ENCODE measurements at regions not wholly inside any gene's neighbourhood (a gene's known extent, or its start where the extent isn't known, plus 50 kb on each side); places are given as distances from the start of the nearest gene placed in this dataset.
A peak's percentile ranks its signal among the peaks of the same experiment; 100 is the strongest.

GRCh38 chr13:50410921-50411746, 395.9 kb downstream of the KCNRG start:
- H3K56ac ChIP-seq (ENCODE audit: insufficient read length, low read depth, low read length): no peak overlapping the region
- no peaks in the 10 kb centered on the region for H3K27me3 Mint-ChIP-seq (ENCODE audit: low read depth)
- H4K91ac ChIP-seq (ENCODE audit: insufficient read length, low read depth, low read length): no peak overlapping the region
- no peak overlapping the region for H4K5ac ChIP-seq (ENCODE audit: insufficient read length, low read depth, low read length)
- WGBS (ENCODE audit: extremely low coverage, insufficient read length, low lambda C conversion rate): no CpG with 5 or more reads among the region's 5 CpGs
- H4K8ac ChIP-seq (replicated peaks; ENCODE audit: insufficient read length, low read depth, low read length): no peak overlapping the region
- H3K9ac ChIP-seq (ENCODE audit: extremely low read depth, insufficient read length, low read length): no peak overlapping the region
- H3K4me3 Mint-ChIP-seq: no peak overlapping the region
- no peak overlapping the region for H3K18ac ChIP-seq (ENCODE audit: insufficient read length, low read depth, low read length)
- TF ChIP-seq CTCF (conservative IDR thresholded peaks at IDR 0.05): no peak
- no peak overlapping the region for H2BK20ac ChIP-seq (ENCODE audit: low read depth, low read length, poor library complexity, severe bottlenecking)
- no peaks in the 10 kb centered on the region for H3K79me2 ChIP-seq (ENCODE audit: insufficient read depth, low read length)
- H3K14ac ChIP-seq (ENCODE audit: insufficient read depth, low read length): no peak overlapping the region
- H3K4me2 ChIP-seq (ENCODE audit: insufficient read depth, insufficient read length, low read length): no peak overlapping the region
- no peak overlapping the region for H2AFZ ChIP-seq (ENCODE audit: low read length)
- no peak overlapping the region for H2BK15ac ChIP-seq (ENCODE audit: low read depth, low read length)
- H3K4me1 Mint-ChIP-seq: peaks cover 34 to 35% of the 10 kb centered on the region in 2 experiments
- no peak overlapping the region for H2BK120ac ChIP-seq (ENCODE audit: low read depth, low read length, poor library complexity, severe bottlenecking)
- no peak overlapping the region for H2BK12ac ChIP-seq (ENCODE audit: insufficient read length, low read depth, low read length)
- no peaks in the 10 kb centered on the region for H3K9me3 ChIP-seq (ENCODE audit: control insufficient read depth, low read depth, low read length)
- H3K23me2 ChIP-seq (ENCODE audit: insufficient read length, low read depth, low read length, poor library complexity, severe bottlenecking): no peaks in the 10 kb centered on the region
- no peaks in the 10 kb centered on the region for H3K79me1 ChIP-seq (ENCODE audit: insufficient read depth, low read depth, low read length, poor library complexity, severe bottlenecking)
- H2BK5ac ChIP-seq (ENCODE audit: insufficient read length, low read length): no peak overlapping the region
- H3K27ac ChIP-seq (ENCODE audit: insufficient read length, low read depth, low read length): no peak overlapping the region
- H3K27me3 ChIP-seq (ENCODE audit: insufficient read depth, low read length): no peaks in the 10 kb centered on the region
- no peaks in the 10 kb centered on the region for H4K20me1 ChIP-seq (ENCODE audit: control insufficient read depth, insufficient read depth, insufficient read length)
- peaks cover 8 to 20% (median 19%) of the 10 kb centered on the region in 3 experiments; a peak in 6 of 7 replicates for H3K36me3 Mint-ChIP-seq (ENCODE audit: insufficient read depth in 1 of 3, low read depth in 3 of 3)
- no peak for DNase-seq
- no peak overlapping the region for H2AK5ac ChIP-seq (ENCODE audit: insufficient read length, low read length)
- H3T11ph ChIP-seq (ENCODE audit: low read length): no peak overlapping the region
- peak overlapping the region in 1 of 3 experiments; percentile 25; a peak in 2 of 7 replicates for H3K27ac Mint-ChIP-seq
- H3K9me3 Mint-ChIP-seq: peaks cover 10 to 11% of the 10 kb centered on the region in 2 experiments
- no peak overlapping the region for H3K4ac ChIP-seq (ENCODE audit: low read depth, low read length)
- no peak overlapping the region for H3K23ac ChIP-seq (ENCODE audit: insufficient read length, low read depth, low read length)
- H3K4me1 ChIP-seq (ENCODE audit: insufficient read depth, low read length): no peaks in the 10 kb centered on the region

Measured in H9 (cell line).